SK-N-SH treated with all-trans-retinoic acid at 6 μM for 48 hours (cell line): ENCODE measurements at regions not wholly inside any gene's neighbourhood (a gene's known extent, or its start where the extent isn't known, plus 50 kb on each side); places are given as distances from the start of the nearest gene placed in this dataset.
A peak's percentile ranks its signal among the peaks of the same experiment; 100 is the strongest.

Experiments used
- ATAC-seq: fragments of 200-7000 bp; cut with Tn5 transposase; 3 replicates; pipeline ENCODE4 v1.9.1; 2020; ENCODE audit warnings: mild to moderate bottlenecking, moderate library complexity
- ARNTL ChIP-seq: fragments of 450-650 bp; formaldehyde crosslinking; IDR thresholded peaks from 2 replicates; pipeline ENCODE4 v1.5.0; 2020; ENCODE audit warnings: low read depth, mild to moderate bottlenecking, moderate library complexity, borderline replicate concordance
- BACH2 ChIP-seq: fragments of 250-450 bp; sonication (Bioruptor Pico); IDR thresholded peaks from 2 replicates; pipeline ENCODE4 v1.9.0; 2021; ENCODE audit warnings: mild to moderate bottlenecking, borderline replicate concordance
- CSDC2 ChIP-seq: fragments of 250-450 bp; sonication (Bioruptor Pico); IDR thresholded peaks from 2 replicates; pipeline ENCODE4 v1.5.0; 2020; ENCODE audit warnings: mild to moderate bottlenecking, moderate library complexity
- CSRNP3 ChIP-seq: fragments of 250-450 bp; sonication (Bioruptor Pico); IDR thresholded peaks from 2 replicates; pipeline ENCODE4 v1.5.1; 2021; ENCODE audit warnings: mild to moderate bottlenecking, moderate library complexity
- ESRRG ChIP-seq: fragments of 250-450 bp; sonication (Bioruptor Pico); IDR thresholded peaks from 2 replicates; pipeline ENCODE4 v1.6.1; 2021; ENCODE audit warnings: mild to moderate bottlenecking
- GLIS3 ChIP-seq: fragments of 250-450 bp; sonication (Bioruptor Pico); IDR thresholded peaks from 2 replicates; pipeline ENCODE4 v1.5.0; 2020; ENCODE audit warnings: mild to moderate bottlenecking, moderate library complexity
- ISL1 ChIP-seq: fragments of 250-450 bp; sonication (Bioruptor Pico); IDR thresholded peaks from 2 replicates; pipeline ENCODE4 v2.1.2; 2022; ENCODE audit warnings: mild to moderate bottlenecking, moderate library complexity
- OSR1 ChIP-seq: fragments of 250-450 bp; sonication (Bioruptor Pico); IDR thresholded peaks from 2 replicates; pipeline ENCODE4 v1.8.0; 2022; ENCODE audit warnings: moderate library complexity, mild to moderate bottlenecking, inconsistent platforms
- PPARA ChIP-seq: fragments of 250-450 bp; sonication (Bioruptor Pico); IDR thresholded peaks from 2 replicates; pipeline ENCODE4 v1.5.0; 2020; ENCODE audit warnings: mild to moderate bottlenecking, borderline replicate concordance
- RARB ChIP-seq: fragments of 250-450 bp; sonication (Bioruptor Pico); IDR thresholded peaks from 2 replicates; pipeline ENCODE4 v1.8.0; 2021; ENCODE audit warnings: mild to moderate bottlenecking, moderate library complexity
- SNAI2 ChIP-seq: fragments of 250-450 bp; sonication (Bioruptor Pico); IDR thresholded peaks from 2 replicates; pipeline ENCODE4 v1.5.0; 2020; ENCODE audit warnings: mild to moderate bottlenecking, moderate library complexity
- TOX ChIP-seq: fragments of 250-450 bp; sonication (Bioruptor Pico); IDR thresholded peaks from 2 replicates; pipeline ENCODE4 v1.8.0; 2021; ENCODE audit warnings: mild to moderate bottlenecking, moderate library complexity, borderline replicate concordance
- TSHZ2 ChIP-seq: fragments of 250-450 bp; sonication (Bioruptor Pico); IDR thresholded peaks from 2 replicates; pipeline ENCODE4 v1.5.0; 2020; ENCODE audit warnings: mild to moderate bottlenecking, moderate library complexity
- ZC3H10 ChIP-seq: fragments of 250-450 bp; sonication (Bioruptor Pico); IDR thresholded peaks from 2 replicates; pipeline ENCODE4 v1.5.1; 2021; ENCODE audit warnings: mild to moderate bottlenecking, moderate library complexity
- ZFP3 ChIP-seq: fragments of 250-450 bp; sonication (Bioruptor Pico); IDR thresholded peaks from 2 replicates; pipeline ENCODE4 v1.5.0; 2020; ENCODE audit warnings: mild to moderate bottlenecking, moderate library complexity
- ZFP30 ChIP-seq: fragments of 450-650 bp; formaldehyde crosslinking; IDR thresholded peaks from 2 replicates; pipeline ENCODE4 v1.5.0; 2022; ENCODE audit warnings: mild to moderate bottlenecking, moderate library complexity
- ZNF70 ChIP-seq: fragments of 450-650 bp; formaldehyde crosslinking; IDR thresholded peaks from 2 replicates; pipeline ENCODE4 v1.5.0; 2020; ENCODE audit warnings: mild to moderate bottlenecking, moderate library complexity
- ZNF8 ChIP-seq: fragments of 450-650 bp; formaldehyde crosslinking; IDR thresholded peaks from 2 replicates; pipeline ENCODE4 v1.5.0; 2020; ENCODE audit warnings: mild to moderate bottlenecking, moderate library complexity
- TF ChIP-seq, protein P1 (sequence below): fragments of 250-450 bp; sonication (Bioruptor Pico); IDR thresholded peaks from 2 replicates; pipeline ENCODE4 v1.8.0; 2021; ENCODE audit warnings: low read depth, mild to moderate bottlenecking, moderate library complexity, borderline replicate concordance
- TF ChIP-seq, protein P2 (sequence below): fragments of 250-450 bp; sonication (Bioruptor Pico); IDR thresholded peaks from 2 replicates; pipeline ENCODE4 v1.8.0; 2020; ENCODE audit warnings: mild to moderate bottlenecking, moderate library complexity, borderline replicate concordance
- TF ChIP-seq, protein P3 (sequence below): fragments of 250-450 bp; sonication (Bioruptor Pico); IDR thresholded peaks from 2 replicates; pipeline ENCODE4 v1.5.1; 2020; ENCODE audit warnings: low read depth, mild to moderate bottlenecking, moderate library complexity

- no peak for ATAC-seq
- TF ChIP-seq OSR1 (CRISPR knock-in tag), result no peak
These were observed 88.4 kb upstream of the STEAP1B start for GRCh38 chr7:22588351-22588750.

- TF ChIP-seq ZC3H10 (CRISPR knock-in tag) (no peak), BACH2 (CRISPR knock-in tag) (no peak), SNAI2 (no peak), ZFP3 (CRISPR knock-in tag) (no peak), ARNTL (CRISPR knock-in tag) (no peak), CSDC2 (no peak), TOX (no peak), PPARA (CRISPR knock-in tag) (no peak), ZNF70 (no peak)
- TF ChIP-seq, protein P1, sequence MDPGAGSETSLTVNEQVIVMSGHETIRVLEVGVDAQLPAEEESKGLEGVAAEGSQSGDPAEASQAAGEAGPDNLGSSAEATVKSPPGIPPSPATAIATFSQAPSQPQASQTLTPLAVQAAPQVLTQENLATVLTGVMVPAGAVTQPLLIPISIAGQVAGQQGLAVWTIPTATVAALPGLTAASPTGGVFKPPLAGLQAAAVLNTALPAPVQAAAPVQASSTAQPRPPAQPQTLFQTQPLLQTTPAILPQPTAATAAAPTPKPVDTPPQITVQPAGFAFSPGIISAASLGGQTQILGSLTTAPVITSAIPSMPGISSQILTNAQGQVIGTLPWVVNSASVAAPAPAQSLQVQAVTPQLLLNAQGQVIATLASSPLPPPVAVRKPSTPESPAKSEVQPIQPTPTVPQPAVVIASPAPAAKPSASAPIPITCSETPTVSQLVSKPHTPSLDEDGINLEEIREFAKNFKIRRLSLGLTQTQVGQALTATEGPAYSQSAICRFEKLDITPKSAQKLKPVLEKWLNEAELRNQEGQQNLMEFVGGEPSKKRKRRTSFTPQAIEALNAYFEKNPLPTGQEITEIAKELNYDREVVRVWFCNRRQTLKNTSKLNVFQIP (CRISPR knock-in tag), result no peak
- TF ChIP-seq, protein P2, sequence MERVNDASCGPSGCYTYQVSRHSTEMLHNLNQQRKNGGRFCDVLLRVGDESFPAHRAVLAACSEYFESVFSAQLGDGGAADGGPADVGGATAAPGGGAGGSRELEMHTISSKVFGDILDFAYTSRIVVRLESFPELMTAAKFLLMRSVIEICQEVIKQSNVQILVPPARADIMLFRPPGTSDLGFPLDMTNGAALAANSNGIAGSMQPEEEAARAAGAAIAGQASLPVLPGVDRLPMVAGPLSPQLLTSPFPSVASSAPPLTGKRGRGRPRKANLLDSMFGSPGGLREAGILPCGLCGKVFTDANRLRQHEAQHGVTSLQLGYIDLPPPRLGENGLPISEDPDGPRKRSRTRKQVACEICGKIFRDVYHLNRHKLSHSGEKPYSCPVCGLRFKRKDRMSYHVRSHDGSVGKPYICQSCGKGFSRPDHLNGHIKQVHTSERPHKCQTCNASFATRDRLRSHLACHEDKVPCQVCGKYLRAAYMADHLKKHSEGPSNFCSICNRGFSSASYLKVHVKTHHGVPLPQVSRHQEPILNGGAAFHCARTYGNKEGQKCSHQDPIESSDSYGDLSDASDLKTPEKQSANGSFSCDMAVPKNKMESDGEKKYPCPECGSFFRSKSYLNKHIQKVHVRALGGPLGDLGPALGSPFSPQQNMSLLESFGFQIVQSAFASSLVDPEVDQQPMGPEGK (CRISPR knock-in tag), result no peak
- ATAC-seq, result no peak
These were observed 87.3 kb upstream of the STEAP1B start for GRCh38 chr7:22587322-22587721.

DNA sequence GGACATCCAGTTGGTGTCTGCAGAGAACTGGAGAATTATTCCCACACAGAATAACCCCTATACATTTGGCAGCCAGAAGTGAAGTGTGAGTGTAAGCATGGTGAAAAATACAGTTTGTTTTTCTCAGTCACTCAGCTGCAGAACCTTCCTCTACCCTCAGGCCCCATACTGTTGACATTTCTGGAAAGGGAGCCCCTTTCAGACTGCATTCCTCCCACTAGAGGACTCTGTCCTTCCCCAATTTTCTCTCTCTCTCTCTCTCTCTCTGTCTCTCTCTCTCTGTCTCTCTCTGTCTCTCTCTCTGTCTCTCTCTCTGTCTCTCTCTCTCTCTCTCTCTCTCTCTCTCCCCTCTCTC is 86.8 kb upstream of the STEAP1B start:
- peak; percentile 36; the same call in 1 of the 3 replicates for ATAC-seq
- TF ChIP-seq ESRRG (CRISPR knock-in tag) (no peak), SNAI2 (no peak), ZFP3 (CRISPR knock-in tag) (no peak), GLIS3 (CRISPR knock-in tag) (no peak), OSR1 (CRISPR knock-in tag) (no peak), PPARA (CRISPR knock-in tag) (no peak), RARB (CRISPR knock-in tag) (no peak), CSRNP3 (CRISPR knock-in tag) (no peak), ARNTL (CRISPR knock-in tag) (no peak), ZFP30 (no peak), ZC3H10 (CRISPR knock-in tag) (no peak), ISL1 (no peak), ZNF8 (CRISPR knock-in tag) (no peak)
- TF ChIP-seq, protein P1 (CRISPR knock-in tag), result no peak
- TF ChIP-seq, protein P3, sequence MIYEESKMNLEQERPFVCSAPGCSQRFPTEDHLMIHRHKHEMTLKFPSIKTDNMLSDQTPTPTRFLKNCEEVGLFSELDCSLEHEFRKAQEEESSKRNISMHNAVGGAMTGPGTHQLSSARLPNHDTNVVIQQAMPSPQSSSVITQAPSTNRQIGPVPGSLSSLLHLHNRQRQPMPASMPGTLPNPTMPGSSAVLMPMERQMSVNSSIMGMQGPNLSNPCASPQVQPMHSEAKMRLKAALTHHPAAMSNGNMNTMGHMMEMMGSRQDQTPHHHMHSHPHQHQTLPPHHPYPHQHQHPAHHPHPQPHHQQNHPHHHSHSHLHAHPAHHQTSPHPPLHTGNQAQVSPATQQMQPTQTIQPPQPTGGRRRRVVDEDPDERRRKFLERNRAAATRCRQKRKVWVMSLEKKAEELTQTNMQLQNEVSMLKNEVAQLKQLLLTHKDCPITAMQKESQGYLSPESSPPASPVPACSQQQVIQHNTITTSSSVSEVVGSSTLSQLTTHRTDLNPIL (CRISPR knock-in tag), result no peak
- TF ChIP-seq, all 23 proteins: peak for 0

DNA sequence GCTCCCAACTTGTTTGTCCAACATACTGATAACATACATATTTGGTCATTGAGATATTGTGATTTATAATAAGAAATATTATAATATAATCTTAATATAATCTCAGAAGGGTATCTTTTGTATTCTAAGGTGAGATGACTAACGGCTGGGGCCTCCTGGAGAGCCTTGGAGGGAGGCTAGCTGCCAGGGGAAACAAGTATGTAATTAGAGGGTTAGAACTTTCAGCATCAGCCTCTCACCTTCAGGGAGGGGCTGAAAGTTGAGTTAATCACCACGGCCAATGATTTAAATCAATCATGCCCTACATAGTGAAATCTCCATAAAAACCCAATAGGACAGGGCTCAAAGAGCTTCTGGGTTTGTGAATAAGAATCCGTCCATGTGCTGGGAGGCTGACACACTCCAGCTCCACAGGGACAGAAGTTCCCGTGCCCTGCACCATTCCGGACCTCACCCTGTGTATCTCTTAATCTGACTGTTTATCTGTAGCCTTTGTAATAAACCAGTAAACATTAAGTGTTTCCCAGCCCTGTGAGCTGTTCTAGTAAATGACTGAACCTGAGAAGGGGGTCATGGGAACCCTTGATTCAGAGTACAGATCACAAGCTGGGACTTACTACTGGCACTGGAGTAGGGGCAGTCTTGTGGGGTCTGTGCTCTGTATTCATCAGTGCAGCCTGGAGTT is 86.3 kb upstream of the STEAP1B start:
- TF ChIP-seq TSHZ2 (CRISPR knock-in tag) (no peak), ARNTL (CRISPR knock-in tag) (no peak), PPARA (CRISPR knock-in tag) (no peak), BACH2 (CRISPR knock-in tag) (no peak), RARB (CRISPR knock-in tag) (no peak), OSR1 (CRISPR knock-in tag) (no peak)
- TF ChIP-seq, protein P2 (CRISPR knock-in tag), result no peak
- TF ChIP-seq, all 23 proteins: peak for 0
- no peak for ATAC-seq
